H9 (cell line): ENCODE measurements at regions not wholly inside any gene's neighbourhood (a gene's known extent, or its start where the extent isn't known, plus 50 kb on each side); places are given as distances from the start of the nearest gene placed in this dataset.

ENCODE experiments used
- DNase-seq: peaks from one replicate; pipeline ENCODE4 v3.0.0-alpha.2; 2017
- H2AFZ ChIP-seq: one replicate; pipeline ENCODE4 v1.6.1; 2013; ENCODE audit warnings: mild to moderate bottlenecking, low read length, control low read depth, moderate library complexity
- H2AK5ac ChIP-seq: 2 replicates; pipeline ENCODE4 v1.6.1; 2013; ENCODE audit warnings: low read length, control low read depth, mixed read lengths; ENCODE audit not compliant: insufficient read length
- H2BK120ac ChIP-seq: one replicate; pipeline ENCODE4 v1.6.1; 2013; ENCODE audit warnings: low read depth, mild to moderate bottlenecking, low read length, control low read depth, inconsistent platforms; ENCODE audit not compliant: poor library complexity, severe bottlenecking
- H2BK12ac ChIP-seq: 2 replicates; pipeline ENCODE4 v1.6.1; 2013; ENCODE audit warnings: low read length, control low read depth, mixed read lengths, low read depth; ENCODE audit not compliant: insufficient read length
- H2BK15ac ChIP-seq: 2 replicates; pipeline ENCODE4 v1.6.1; 2013; ENCODE audit warnings: low read depth, low read length, control low read depth
- H2BK20ac ChIP-seq: one replicate; pipeline ENCODE4 v1.6.1; 2013; ENCODE audit warnings: low read depth, mild to moderate bottlenecking, low read length, control low read depth, inconsistent platforms; ENCODE audit not compliant: poor library complexity, severe bottlenecking
- H2BK5ac ChIP-seq: 2 replicates; pipeline ENCODE4 v1.6.1; 2013; ENCODE audit warnings: low read length, control low read depth, mixed read lengths; ENCODE audit not compliant: insufficient read length
- H3K14ac ChIP-seq: 2 replicates; pipeline ENCODE4 v1.6.1; 2013; ENCODE audit warnings: low read length, control low read depth; ENCODE audit not compliant: insufficient read depth
- H3K18ac ChIP-seq: 2 replicates; pipeline ENCODE4 v1.6.1; 2013; ENCODE audit warnings: low read depth, mild to moderate bottlenecking, mixed read lengths, low read length, control low read depth; ENCODE audit not compliant: insufficient read length
- H3K23ac ChIP-seq: 2 replicates; pipeline ENCODE4 v1.6.1; 2013; ENCODE audit warnings: low read length, control low read depth, mixed read lengths, low read depth; ENCODE audit not compliant: insufficient read length
- H3K23me2 ChIP-seq: 2 replicates; pipeline ENCODE4 v1.6.1; 2013; ENCODE audit warnings: low read depth, mild to moderate bottlenecking, mixed read lengths, low read length, control low read depth; ENCODE audit not compliant: insufficient read length, poor library complexity, severe bottlenecking
- H3K27ac ChIP-seq: 2 replicates; pipeline ENCODE4 v1.5.1; 2013; ENCODE audit warnings: low read length, control low read depth, mixed read lengths, low read depth; ENCODE audit not compliant: insufficient read length
- H3K27me3 ChIP-seq: 2 replicates; pipeline ENCODE4 v1.6.1; 2013; ENCODE audit warnings: low read length, control low read depth, inconsistent platforms; ENCODE audit not compliant: insufficient read depth
- H3K4ac ChIP-seq: 2 replicates; pipeline ENCODE4 v1.6.1; 2013; ENCODE audit warnings: low read depth, mild to moderate bottlenecking, control low read depth, inconsistent platforms, low read length, moderate library complexity
- H3K4me1 ChIP-seq: 2 replicates; pipeline ENCODE4 v1.6.1; 2013; ENCODE audit warnings: low read length, control low read depth, inconsistent platforms; ENCODE audit not compliant: insufficient read depth
- H3K4me2 ChIP-seq: 2 replicates; pipeline ENCODE4 v1.6.1; 2013; ENCODE audit warnings: low read length, control low read depth, mixed read lengths; ENCODE audit not compliant: insufficient read length, insufficient read depth
- H3K56ac ChIP-seq: 2 replicates; pipeline ENCODE4 v1.6.1; 2013; ENCODE audit warnings: low read depth, mild to moderate bottlenecking, mixed read lengths, low read length, control low read depth; ENCODE audit not compliant: insufficient read length
- H3K79me1 ChIP-seq: 2 replicates; pipeline ENCODE4 v1.6.1; 2013; ENCODE audit warnings: low read depth, mild to moderate bottlenecking, moderate library complexity, low read length, control low read depth, inconsistent platforms; ENCODE audit not compliant: insufficient read depth, poor library complexity, severe bottlenecking
- H3K79me2 ChIP-seq: 2 replicates; pipeline ENCODE4 v1.6.1; 2013; ENCODE audit warnings: low read length, control low read depth, inconsistent platforms; ENCODE audit not compliant: insufficient read depth
- H3K9ac ChIP-seq: 2 replicates; pipeline ENCODE4 v1.6.1; 2013; ENCODE audit warnings: low read length, control low read depth, mixed read lengths; ENCODE audit not compliant: insufficient read length; ENCODE audit errors: extremely low read depth
- H3K9me3 ChIP-seq: one replicate; pipeline ENCODE4 v1.6.1; 2013; ENCODE audit warnings: low read depth, low read length, inconsistent platforms; ENCODE audit not compliant: control insufficient read depth
- H3T11ph ChIP-seq: one replicate; pipeline ENCODE4 v1.6.1; 2013; ENCODE audit warnings: mild to moderate bottlenecking, low read length, control low read depth, inconsistent platforms
- H4K20me1 ChIP-seq: one replicate; pipeline ENCODE4 v1.6.1; 2013; ENCODE audit not compliant: control insufficient read depth, insufficient read length, insufficient read depth
- H4K5ac ChIP-seq: 2 replicates; pipeline ENCODE4 v1.6.1; 2013; ENCODE audit warnings: low read depth, mild to moderate bottlenecking, mixed read lengths, low read length, control low read depth; ENCODE audit not compliant: insufficient read length
- H4K8ac ChIP-seq: replicated peaks from 2 replicates; pipeline ENCODE4 v1.6.1; 2013; ENCODE audit warnings: low read length, control low read depth, mixed read lengths, low read depth; ENCODE audit not compliant: insufficient read length
- H4K91ac ChIP-seq: 2 replicates; pipeline ENCODE4 v1.6.1; 2013; ENCODE audit warnings: low read depth, mild to moderate bottlenecking, moderate library complexity, mixed read lengths, low read length, control low read depth; ENCODE audit not compliant: insufficient read length
- H3K27ac Mint-ChIP-seq, 3 experiments: 2 replicates in 2 of 3; 3 replicates in 1 of 3; pipeline ENCODE4 v1.8.0; 2020 to 2021; ENCODE audit warnings: mixed read lengths in 3 of 3, mild to moderate bottlenecking in 1 of 3, moderate library complexity in 1 of 3
- H3K27me3 Mint-ChIP-seq: 2 replicates; pipeline ENCODE4 v1.8.0; 2021; ENCODE audit warnings: low read depth, mild to moderate bottlenecking, moderate library complexity, mixed read lengths
- H3K36me3 Mint-ChIP-seq, 3 experiments: 2 replicates in 2 of 3; 3 replicates in 1 of 3; pipeline ENCODE4 v1.8.0; 2020 to 2021; ENCODE audit warnings: low read depth in 3 of 3, mixed read lengths in 3 of 3; ENCODE audit not compliant: insufficient read depth in 1 of 3
- H3K4me1 Mint-ChIP-seq, 2 experiments: 2 replicates each; pipeline ENCODE4 v1.8.0; 2020; ENCODE audit warnings: mixed read lengths in 2 of 2
- H3K4me3 Mint-ChIP-seq, 2 experiments: 2 replicates in 1 of 2; 3 replicates in 1 of 2; pipeline ENCODE4 v1.8.0; 2020 to 2021; ENCODE audit warnings: mild to moderate bottlenecking in 2 of 2, mixed read lengths in 2 of 2, moderate library complexity in 1 of 2
- H3K9me3 Mint-ChIP-seq, 2 experiments: 2 replicates in 1 of 2; 3 replicates in 1 of 2; pipeline ENCODE4 v1.8.0; 2020; ENCODE audit warnings: mild to moderate bottlenecking in 2 of 2, mixed read lengths in 2 of 2, moderate library complexity in 1 of 2
- CTCF ChIP-seq: fragments of 200-600 bp; sonication (generic); conservative IDR thresholded peaks from 3 replicates; pipeline ENCODE4 v1.8.0; 2021; ENCODE audit warnings: antibody characterized with exemption, mild to moderate bottlenecking
- WGBS: extraction: QIAGEN DNeasy Blood & Tissue Kit; methylation state at CpG from one replicate; pipeline ENCODE4 v1.1.7; 2013; ENCODE audit warnings: missing lambda C conversion rate, low lambda C conversion rate, mixed read lengths; ENCODE audit not compliant: insufficient read length; ENCODE audit errors: extremely low coverage; 5-methylcytosine and 5-hydroxymethylcytosine counted together

- no peak overlapping the region for H3K4me2 ChIP-seq
- no peak for DNase-seq
These were observed 136.2 kb upstream of the CTBP2 start for GRCh38 chr10:125296598-125296997.

More at GRCh38 chr10:125296598-125296997, 136.2 kb upstream of the CTBP2 start:
- H2BK15ac ChIP-seq: no peak overlapping the region
- no peak overlapping the region for H2AFZ ChIP-seq
- H2BK20ac ChIP-seq: no peak overlapping the region
- Mint-ChIP-seq H3K9me3 (no peaks in the 10 kb centered on the region), H3K36me3 (no peaks in the 10 kb centered on the region), H3K4me1 (no peaks in the 10 kb centered on the region), H3K4me3 (no peak overlapping the region), H3K27me3 (peaks cover 11% of the 10 kb centered on the region), H3K27ac (no peak overlapping the region; a peak in 1 of 7 replicates)
- no peaks in the 10 kb centered on the region for H3K9me3 ChIP-seq
- H3K9ac ChIP-seq: no peak overlapping the region
- no CpG with 5 or more reads among the region's 9 CpGs for WGBS
- H3K27ac ChIP-seq: no peak overlapping the region
- no peak overlapping the region for H2BK120ac ChIP-seq
- H3K27me3 ChIP-seq: no peaks in the 10 kb centered on the region
- H4K5ac ChIP-seq: no peak overlapping the region
- H3T11ph ChIP-seq: no peak overlapping the region
- H3K14ac ChIP-seq: no peak overlapping the region
- H3K79me1 ChIP-seq: no peaks in the 10 kb centered on the region
- H4K91ac ChIP-seq: no peak overlapping the region
- no peaks in the 10 kb centered on the region for H4K20me1 ChIP-seq
- H3K79me2 ChIP-seq: no peaks in the 10 kb centered on the region; the same call in 1 of the 2 replicates
- H3K18ac ChIP-seq: no peak overlapping the region
- no peak overlapping the region for H3K23ac ChIP-seq
- H2AK5ac ChIP-seq: no peak overlapping the region
- no peaks in the 10 kb centered on the region for H3K23me2 ChIP-seq
- H3K56ac ChIP-seq: no peak overlapping the region
- H3K4me1 ChIP-seq: no peaks in the 10 kb centered on the region
- H4K8ac ChIP-seq: no peak overlapping the region
- no peak for TF ChIP-seq CTCF
- H2BK5ac ChIP-seq: no peak overlapping the region
- no peak overlapping the region for H3K4ac ChIP-seq
- no peak overlapping the region for H2BK12ac ChIP-seq
